ENCODE measurements at regions not wholly inside any gene's neighbourhood (a gene's known extent, or its start where the extent isn't known, plus 50 kb on each side); places are given as distances from the start of the nearest gene placed in this dataset.
"Not testable (repeated sequence)": the region's sequence is repeated elsewhere in the genome, so short reads cannot be mapped to it uniquely, and the experiment has no call there.

DNA sequence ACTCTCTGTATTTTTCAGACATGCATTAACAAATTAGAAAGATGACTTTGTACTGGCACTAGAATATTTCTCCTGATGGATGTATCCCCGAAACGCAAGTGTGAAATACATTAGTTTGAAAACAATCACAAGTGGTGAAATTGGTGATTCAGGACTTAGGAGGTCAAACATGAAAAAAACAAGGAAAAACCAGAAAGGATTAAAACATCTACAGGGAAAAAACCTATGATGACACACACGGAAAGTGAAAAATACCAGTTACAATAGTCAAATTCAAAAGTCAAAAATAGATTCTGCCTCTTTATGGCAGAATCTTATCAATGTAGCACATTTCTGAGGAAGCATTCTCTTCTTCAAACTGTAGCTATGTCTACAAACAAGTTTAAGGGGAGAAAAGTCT, 129.0 kb upstream of the SGK1 start:
- DNase-seq: no peak

DNA sequence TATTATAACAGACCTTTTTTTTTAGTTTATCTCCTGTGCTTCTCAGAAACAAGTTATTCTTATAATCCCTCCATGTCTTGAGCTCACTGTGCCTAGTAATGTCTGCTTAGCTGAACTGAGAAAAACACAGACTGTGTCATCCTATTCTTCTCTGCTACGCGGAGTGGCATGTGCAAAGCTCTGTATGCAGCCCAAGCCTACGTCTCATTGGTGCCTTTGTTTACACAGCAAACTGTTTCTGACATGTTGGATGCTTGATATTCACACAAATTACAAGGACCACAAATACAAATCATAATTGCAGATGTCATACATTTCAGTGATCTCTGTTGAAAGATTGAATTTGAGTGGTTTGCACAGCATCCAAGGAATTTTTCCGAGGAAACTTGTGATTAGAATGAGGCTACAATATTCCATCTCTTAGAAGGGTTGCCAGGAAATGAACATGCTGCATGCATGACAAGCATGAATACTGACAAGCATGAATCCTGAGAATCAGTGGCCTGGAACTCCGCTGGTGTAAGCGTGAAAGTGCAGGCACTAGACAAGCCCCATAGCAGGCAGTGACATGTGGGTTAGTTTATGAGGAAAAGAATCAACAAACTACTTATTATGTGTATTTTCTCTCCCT, 128.4 kb upstream of the SGK1 start:
- peak; percentile 6 to 43 for DNase-seq

DNA sequence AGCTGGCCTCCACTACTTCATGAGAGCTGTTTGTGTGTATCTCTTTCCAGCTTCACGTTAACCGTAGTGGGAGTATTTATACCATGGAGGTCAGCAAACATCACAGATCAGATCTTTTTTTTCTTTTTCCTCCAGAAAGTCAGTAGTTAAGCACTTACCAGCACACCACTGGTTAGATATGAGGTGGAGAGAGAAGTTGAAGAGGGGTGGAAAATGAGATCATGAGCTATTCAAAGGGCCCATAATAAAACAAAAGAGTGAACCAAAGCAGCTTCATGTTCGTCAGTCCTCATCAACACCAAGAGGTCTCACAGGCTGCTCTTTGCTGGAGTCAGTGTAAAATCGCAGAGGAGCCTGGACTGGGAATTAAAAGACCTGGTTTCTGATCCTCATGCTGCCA, 125.1 kb upstream of the SGK1 start:
- DNase-seq: no peak

DNA sequence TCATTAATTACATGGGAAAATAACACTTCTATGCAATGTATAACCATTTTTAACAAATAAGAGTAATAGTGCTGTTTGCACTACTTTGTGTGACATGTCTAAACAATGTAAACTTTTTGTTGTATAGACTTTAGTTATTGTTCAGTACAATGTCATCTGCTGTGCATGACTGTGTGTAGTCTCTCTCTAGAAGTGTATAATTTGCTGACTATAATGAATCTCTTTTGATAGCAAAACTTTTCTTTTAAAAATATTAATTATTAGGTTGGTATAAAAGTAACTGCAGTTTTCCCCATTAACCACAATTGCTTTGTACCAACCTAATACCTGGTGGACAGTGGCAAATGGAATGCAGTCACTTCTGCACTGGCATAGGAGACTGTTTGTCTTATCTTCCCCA, 124.2 kb upstream of the SGK1 start:
- no peak for DNase-seq

DNA sequence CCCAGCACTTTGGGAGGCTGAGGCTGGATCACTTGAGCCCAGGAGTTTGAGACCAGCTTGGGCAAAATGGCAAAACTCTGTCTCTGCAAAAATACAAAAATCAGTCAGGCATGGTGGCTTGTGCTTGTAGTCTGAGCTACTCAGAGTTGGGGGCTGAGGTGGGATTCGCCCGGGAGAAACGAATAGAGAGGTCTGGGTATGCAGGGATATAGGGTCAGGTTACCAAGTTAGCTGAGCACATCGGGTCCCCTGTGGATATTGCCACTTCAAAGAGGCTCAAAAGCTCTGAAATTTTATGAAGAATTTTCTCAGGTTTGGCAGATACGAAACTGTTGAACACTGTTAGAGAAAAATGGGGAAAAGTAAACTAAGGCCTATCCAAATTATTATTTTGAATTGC, 120.9 kb upstream of the SGK1 start:
- DNase-seq: no peak

DNA sequence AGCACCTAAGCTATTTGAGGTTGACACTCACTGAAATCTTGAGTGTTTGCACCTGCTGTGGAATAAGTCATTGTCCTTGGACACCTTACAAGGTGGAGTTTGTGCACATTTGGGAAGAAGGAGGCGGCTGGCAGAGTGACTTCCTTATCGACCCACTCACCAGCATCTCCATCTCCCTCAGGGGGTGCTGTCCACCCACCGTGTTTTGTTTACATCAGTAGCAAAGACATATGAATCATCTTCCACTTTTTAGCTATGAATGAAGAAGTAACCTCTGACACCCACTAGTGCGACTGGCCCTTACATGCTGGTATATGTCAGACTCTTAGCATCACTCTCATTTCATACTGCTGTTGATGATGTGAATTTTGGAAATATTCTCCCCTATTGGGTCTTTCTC, 119.5 kb upstream of the SGK1 start:
- DNase-seq: no peak

DNA sequence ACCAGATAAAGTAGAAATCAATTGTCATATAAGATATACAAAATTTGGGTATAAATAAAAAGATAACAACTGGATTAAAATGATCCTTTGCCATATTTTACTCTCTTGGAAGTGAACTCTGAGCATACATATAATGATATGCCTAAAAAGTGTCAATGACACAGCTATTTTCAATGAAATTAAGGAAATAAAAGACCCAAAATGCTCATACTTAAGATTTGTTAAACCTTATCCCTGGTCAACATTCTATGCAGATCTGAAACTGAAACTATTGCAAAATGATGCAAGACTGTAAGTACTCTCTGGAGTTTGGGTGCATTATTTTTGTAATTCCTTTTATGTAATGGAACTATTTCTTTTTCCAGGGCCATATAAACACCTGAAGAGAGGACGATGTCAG, 119.0 kb upstream of the SGK1 start:
- no peak for DNase-seq

DNA sequence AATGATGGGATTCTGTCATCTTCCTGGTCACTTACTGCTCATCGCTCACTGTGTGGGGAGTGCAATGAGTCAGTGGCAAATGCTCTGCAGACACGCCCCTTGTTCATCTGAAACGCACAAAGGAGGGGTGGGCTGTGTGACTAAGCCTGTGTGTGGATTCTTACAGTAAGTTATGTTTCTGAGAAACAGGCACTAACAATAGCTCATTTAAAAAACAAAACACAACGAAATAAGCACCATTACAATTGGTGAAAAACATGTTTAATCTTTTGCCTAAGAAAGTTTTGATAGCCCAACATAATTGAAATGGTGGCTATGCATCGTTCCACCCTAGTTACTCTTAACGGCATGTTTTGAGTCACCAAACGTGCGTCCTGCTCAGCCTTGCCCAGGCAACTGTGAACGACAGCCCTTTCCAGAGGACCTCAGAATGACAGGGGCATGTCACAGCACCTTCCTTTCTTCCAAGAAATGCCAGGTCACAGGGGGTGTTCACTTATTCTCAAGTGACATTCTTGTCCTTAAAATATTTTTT, 118.4 kb upstream of the SGK1 start:
- DNase-seq: no peak

DNA sequence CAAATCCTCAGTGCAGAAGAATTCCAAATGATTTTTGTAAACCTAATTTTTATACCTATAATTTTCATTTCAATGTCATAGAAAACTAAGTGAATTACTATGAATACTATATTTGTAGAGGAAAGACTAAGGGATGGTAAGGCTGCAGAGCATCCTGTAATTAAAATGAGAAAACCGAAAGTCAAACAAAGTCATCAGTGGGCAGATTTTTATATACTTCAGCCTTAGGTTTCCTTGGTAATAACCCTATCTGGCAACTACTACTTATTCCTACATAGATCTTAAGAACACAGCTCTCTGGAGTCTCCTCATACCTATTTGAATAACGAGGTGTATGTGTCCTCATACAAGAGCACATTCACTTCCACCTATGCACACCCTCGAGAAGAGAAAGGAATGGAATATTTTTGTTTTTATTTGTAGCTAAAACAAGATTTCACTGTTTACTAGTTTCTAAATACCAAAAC, 117.9 kb upstream of the SGK1 start:
- DNase-seq: no peak

DNA sequence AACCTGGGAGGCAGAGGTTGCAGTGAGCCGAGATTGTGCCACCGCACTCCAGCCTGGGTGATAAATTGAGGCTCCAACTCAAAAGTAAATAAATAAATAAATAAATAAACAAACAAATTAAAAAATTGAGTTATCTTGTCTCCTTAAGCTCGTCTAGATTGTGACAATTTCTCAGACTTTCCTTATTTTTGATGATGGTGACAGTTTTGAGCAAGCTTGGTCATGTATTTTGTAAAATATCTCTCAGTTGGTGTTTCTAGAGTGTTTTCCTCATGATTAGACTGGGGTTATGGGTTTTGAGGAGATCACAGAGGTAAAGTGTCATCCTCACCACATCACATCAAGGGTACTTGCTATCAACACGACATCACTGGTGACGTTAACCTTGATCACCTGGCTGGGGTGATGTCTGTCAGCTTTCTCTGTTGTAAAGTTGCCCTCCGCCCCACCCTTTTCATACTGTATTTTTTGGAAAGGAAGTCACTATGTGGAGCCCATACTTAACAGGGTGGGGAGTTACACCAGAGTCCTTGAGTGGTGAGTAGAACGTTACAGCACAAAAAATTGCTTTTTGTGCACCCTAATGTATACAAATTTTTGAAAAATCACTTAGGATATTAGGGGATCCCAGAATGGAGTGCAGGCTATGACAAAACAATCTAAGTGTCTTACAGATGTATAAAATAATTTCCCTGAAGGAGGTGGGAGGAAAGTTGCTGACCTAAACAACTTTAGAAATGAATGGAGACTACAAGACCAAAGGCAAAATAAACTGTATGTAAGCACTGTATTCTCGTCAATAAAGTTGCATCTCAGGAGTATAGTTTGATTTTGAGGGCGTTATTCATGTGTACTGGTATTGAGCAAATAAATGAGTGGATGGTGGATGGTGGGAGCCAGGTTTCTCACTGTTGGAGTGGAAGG, 116.4 kb upstream of the SGK1 start:
- DNase-seq: no peak

DNA sequence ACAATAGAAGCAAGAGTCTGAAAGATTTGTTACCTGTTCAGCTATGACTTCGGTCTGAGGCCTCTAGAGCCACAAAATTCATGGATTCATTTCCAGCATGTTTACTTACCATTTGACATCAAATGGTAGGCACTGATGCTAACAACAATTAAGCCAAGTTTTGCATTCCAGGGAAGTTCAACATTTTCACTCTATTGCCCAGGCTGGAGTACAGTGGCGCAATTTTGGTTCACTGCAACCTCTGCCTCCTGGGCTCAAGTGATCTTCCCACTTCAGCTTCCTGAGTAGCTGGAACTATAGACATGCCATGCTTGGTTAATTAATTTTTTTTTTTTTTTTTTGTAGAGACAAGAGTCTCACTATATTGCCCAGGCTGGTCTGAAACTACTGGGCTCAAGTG, 114.1 kb upstream of the SGK1 start:
- DNase-seq: no peak

DNA sequence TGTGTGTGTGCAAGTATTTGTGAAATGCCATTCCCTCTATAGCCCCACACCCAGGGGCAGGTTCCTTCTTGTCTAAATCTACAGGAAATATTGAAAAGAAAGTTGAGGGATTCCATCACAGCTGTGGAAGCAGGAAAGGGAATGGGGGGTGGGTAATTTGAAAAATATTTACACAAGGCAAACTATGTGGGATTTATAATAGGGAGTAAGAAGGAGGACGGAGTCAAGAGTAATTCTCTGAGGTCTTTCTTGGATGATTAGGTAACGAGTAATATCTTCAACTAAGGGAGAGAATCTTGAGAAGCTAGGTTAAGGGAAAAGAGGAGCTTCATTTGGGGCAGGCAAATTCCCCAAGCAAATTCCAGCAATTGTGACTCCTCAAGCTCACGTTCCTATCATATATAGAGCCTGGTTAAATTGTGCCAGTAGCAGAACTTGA, 113.5 kb upstream of the SGK1 start:
- DNase-seq: no peak

DNA sequence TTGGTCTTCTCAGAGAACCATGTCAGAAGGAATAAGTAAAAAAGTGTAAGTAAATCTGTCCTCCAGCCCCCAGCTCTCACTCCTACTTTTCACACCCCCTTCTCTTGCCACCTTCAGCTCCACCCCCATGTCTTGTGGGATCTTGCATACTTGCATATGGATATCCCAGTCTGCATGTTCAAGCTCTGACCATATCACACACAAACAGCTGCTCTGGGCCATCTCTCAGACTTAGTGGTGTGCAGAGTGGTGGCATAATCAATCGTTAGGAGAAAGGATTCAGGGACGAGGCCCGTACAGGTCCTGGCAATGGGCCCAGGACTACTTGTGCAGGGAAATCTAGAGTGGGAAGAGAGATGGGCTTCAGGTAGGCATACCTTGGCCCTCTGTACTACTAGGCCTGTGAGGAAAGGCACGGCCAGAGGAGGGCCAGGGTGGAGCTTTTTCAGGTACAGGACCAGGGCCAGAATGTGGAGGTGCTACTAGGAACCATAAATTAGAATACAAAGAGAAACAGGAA, 112.0 kb upstream of the SGK1 start:
- DNase-seq: no peak

DNA sequence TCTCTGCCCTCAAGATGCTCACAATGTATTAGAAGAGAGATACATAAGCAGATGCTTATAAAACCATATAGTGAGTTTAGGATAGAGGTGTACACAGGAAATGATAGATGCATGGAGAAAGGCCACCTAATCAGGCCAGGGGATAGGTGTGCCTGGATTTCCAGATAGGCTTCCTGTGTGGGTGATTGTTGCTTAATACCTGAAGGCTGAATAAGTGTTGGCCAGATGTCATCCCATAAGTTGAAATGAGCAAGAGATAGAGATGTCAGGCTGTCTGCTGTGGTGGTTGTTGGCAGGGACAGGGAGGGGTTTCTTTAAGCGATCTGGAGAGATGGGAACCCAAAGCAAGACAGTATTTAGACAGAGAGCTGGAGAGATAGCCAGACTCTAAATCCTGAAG, 109.8 kb upstream of the SGK1 start:
- DNase-seq: no peak

DNA sequence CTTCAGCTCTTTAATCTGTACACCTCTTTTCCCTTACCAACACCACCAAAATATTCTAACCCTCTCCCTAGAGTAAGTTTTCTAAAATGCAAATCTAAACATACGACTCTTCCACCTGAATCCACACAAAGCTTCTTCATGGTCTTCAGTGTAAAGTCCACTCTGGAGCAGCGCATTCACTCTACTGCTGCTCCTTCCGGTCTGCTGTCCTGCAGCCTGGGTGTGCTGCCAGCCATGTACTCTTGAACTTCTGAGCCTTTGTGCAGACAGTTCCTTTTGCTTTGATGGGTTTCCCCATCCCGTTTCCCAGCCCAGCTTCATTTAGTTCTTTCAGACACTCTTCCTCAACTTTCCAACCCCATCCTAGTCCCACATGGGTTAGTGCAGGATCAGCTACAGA, 108.7 kb upstream of the SGK1 start:
- no peak for DNase-seq

DNA sequence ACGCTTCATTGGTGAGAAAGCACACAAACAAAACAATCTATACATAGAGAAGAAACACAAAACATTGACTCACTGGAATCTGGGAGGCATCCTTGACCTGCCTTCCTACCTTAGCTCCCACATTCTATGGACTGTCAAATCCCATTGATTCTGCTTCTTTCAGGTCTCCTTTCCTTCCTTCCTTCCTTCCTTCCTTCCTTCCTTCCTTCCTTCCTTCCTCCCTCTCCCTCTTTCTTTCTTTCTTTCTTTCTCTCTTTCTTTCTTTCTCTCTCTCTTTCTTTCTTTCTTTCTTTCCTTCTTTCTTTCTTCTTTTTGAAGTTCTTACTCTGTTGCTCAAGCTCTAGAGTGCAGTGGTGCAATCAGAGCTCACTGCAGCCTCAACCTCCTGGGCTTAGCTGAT, 108.0 kb upstream of the SGK1 start:
- DNase-seq: not testable (repeated sequence)

DNA sequence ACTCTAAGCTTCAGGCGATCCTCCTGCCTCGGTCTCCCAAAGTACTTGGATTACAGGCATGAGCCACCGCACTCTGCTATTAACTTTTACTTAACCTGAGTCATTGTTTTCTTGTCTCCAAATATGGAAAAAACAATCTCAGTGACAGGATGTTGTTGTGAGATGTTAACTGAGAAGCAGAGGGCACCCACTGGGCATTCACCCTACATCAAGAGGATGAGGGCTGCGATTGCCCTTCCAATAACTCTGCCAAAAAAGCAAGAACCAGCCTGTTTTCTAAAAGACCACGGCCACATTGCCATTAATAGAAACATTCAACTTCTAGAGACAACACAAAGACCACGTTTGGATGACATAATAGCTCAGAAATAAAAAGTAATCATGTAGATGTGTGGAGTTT, 107.6 kb upstream of the SGK1 start:
- DNase-seq: no peak

DNA sequence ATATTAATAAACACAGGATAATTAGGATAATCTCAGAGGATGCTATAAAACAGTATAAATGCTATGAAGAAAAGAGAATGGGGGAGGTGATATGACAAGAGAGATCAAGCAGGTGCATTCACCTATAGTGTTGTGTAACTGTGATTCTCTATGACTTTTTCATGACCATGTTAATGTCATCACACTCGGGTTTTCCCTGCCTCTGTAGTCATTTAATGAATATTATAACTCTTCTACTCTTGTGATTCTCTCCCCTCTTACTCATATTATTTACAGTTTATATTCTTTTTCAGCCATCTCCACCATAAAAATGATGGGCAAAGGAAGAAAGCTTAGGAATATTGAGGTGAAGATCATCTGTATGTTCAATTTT, 106.9 kb upstream of the SGK1 start:
- DNase-seq: no peak

DNA sequence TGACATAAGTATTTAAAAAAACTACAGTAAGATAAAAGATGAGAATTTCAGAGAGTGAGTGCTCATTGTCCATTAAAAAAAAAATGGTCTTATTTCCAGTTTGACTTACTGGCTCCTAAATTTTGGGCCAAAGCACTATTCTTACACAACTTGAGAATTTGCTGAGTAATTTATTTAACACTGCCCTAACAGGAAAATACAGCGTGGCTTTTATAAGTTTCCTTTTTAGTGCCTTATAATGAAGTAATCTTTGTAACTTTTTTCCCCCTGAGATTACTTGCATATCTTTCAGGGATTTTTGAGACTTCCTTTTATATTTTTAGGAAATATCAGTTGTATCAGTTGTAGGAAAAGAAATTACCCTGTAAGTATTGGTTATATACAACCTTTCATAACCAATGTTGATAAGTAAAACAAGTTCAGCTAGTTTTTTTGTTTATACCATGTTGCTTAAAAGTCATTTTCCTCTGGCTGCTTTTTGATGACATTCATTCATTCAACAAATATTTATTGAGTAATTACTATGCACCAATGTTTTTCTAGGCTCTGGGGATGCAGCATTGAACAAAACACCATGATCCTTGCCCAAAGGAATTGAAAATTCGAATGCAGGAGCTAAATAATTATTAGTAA, 106.4 kb upstream of the SGK1 start:
- DNase-seq: no peak

DNA sequence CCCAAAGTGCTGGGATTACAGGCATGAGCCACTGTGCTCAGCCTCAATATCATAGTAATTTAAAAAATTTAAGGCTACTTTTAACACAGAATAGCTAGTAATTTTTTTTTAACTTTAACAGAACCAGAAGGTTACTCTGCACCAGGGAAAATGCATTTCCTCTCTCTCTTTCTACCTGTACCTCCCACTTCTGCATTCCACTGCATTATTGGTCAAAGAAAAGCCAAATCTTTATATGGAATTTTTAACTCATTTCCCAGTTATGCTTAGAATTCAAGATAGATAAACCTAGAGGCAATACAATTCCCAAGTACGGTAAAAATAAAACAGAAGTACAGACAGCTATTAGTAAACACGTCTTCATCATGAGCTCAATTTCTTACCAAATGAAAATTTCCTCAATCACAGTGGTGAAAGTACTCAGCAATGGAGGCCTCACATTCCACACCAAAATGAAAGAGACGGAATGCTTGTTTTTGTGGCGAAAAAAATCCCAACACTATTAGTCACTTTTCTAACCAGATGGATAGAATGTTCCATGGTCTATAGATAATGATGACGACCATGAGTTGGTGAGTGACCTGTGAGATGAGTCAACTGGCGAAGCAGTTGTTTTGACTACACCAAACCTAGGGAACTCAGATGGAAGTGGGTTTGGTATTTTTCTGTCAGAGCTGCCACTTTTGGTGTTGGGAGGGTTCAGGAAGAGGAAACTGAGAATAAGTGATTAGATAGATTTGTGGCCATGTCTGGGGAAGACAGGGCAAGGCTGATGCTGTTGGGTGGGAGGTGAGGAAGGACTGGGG, 104.7 kb upstream of the SGK1 start:
- DNase-seq: no peak

DNA sequence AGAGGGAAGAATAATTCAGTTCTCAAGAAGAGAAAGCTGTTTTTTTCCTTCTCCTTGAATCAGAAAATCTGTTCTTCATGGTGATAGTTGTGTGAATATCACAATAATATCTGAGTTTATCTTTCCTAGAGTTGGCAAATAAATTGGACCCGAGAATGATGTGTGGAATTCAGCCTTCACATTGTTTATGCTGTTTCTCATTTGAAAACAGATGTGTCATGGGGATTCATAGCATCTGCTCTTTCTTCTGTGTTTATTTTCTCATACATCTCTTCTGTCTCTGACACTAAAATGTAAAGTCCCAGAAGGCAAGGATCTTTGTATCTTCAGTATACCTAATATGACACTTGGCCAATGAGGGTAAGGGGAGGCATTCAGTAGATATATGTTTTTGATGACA, 103.6 kb upstream of the SGK1 start:
- no peak for DNase-seq

DNA sequence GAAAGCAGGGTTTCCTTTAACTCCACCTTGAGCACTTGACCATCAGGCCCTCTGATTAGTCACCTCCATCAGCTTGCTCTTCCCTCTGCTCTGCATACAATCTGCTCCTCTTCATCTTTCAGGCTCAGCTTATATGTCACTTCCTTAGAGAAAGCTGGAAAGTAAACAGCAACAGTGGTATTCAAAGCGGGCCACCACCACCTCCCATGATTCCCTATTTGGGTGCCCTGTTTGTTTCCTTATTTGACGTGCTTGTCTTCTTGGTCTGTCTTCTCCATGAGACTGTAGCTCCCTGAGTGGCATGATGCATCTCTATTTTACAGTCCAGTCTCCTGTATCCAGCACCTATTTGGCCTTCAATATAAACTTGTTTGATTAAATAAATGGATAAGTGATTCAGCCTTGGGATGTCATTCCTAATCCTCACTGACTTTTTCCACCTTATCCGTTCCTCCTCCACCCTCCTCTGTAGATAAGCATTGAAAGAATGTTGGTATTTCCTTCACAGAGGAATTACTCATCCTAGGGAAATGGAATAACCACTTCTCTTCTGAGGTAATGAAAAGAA, 102.8 kb upstream of the SGK1 start:
- no peak for DNase-seq
